Tibial nerve (tissue), 4 donors: ENCODE measurements at regions not wholly inside any gene's neighbourhood (a gene's known extent, or its start where the extent isn't known, plus 50 kb on each side); places are given as distances from the start of the nearest gene placed in this dataset.

ENCODE experiments used
- CTCF ChIP-seq, 5 experiments: fragments of 200-600 bp in 3 of 5; fragments of 450-650 bp in 2 of 5; sonication (generic) in 3 of 5; IDR thresholded peaks; one replicate each; pipeline ENCODE4 v1.5.1; 2016 to 2019; ENCODE audit warnings: antibody characterized with exemption in 5 of 5, mild to moderate bottlenecking in 3 of 5, moderate library complexity in 2 of 5
- EP300 ChIP-seq, 2 donors: sonication (generic); formaldehyde crosslinking; IDR thresholded peaks; one replicate each; pipeline ENCODE4 v1.6.1; 2017; ENCODE audit warnings: antibody characterized with exemption in 2 of 2, mild to moderate bottlenecking in 1 of 2
- POLR2A ChIP-seq, 2 donors: fragments of 450-650 bp; IDR thresholded peaks; one replicate each; pipeline ENCODE4 v1.6.1; 2017; ENCODE audit warnings: antibody characterized with exemption in 2 of 2, mild to moderate bottlenecking in 2 of 2, moderate library complexity in 2 of 2

- TF ChIP-seq POLR2A (IDR thresholded peaks at IDR 0.05), result no peak
- no peak for TF ChIP-seq CTCF (IDR thresholded peaks at IDR 0.05)
- no peak for TF ChIP-seq EP300 (IDR thresholded peaks at IDR 0.05)
These were observed 237.3 kb upstream of the MYT1L start for GRCh38 chr2:2568411-2568810.
